Cardiac fibroblast (primary cell): ENCODE measurements at regions not wholly inside any gene's neighbourhood (a gene's known extent, or its start where the extent isn't known, plus 50 kb on each side); places are given as distances from the start of the nearest gene placed in this dataset.

Source experiments
- DNase-seq, 2 donors: peaks; one replicate each; pipeline versions ENCODE4 v3.0.0 to v3.0.0-alpha.2; 2010; ENCODE audit warnings: low read depth in 2 of 2
- H3K4me3 ChIP-seq, 2 donors: replicated peaks in 1 of 2; 1 replicate in 1 of 2; 2 replicates in 1 of 2; pipeline ENCODE4 v1.5.1; 2011; ENCODE audit warnings: low read depth in 2 of 2, low read length in 2 of 2, mild to moderate bottlenecking in 2 of 2, moderate library complexity in 1 of 2
- CTCF ChIP-seq: IDR thresholded peaks from one replicate; pipeline ENCODE4 v1.5.1; 2011; ENCODE audit warnings: low read depth, mild to moderate bottlenecking, low read length, inconsistent platforms

GRCh38 chr4:41487868-41488440 is 50.0 kb upstream of the LIMCH1 start:
- DNase-seq = no peak
- no peak overlapping the region for H3K4me3 ChIP-seq
- no peak for TF ChIP-seq CTCF
